ENCODE measurements at regions not wholly inside any gene's neighbourhood (a gene's known extent, or its start where the extent isn't known, plus 50 kb on each side); places are given as distances from the start of the nearest gene placed in this dataset.

- TF ChIP-seq, protein P1, sequence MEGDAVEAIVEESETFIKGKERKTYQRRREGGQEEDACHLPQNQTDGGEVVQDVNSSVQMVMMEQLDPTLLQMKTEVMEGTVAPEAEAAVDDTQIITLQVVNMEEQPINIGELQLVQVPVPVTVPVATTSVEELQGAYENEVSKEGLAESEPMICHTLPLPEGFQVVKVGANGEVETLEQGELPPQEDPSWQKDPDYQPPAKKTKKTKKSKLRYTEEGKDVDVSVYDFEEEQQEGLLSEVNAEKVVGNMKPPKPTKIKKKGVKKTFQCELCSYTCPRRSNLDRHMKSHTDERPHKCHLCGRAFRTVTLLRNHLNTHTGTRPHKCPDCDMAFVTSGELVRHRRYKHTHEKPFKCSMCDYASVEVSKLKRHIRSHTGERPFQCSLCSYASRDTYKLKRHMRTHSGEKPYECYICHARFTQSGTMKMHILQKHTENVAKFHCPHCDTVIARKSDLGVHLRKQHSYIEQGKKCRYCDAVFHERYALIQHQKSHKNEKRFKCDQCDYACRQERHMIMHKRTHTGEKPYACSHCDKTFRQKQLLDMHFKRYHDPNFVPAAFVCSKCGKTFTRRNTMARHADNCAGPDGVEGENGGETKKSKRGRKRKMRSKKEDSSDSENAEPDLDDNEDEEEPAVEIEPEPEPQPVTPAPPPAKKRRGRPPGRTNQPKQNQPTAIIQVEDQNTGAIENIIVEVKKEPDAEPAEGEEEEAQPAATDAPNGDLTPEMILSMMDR (IDR thresholded peaks at IDR 0.05; ENCODE audit: low read depth, low read length), result no peak
- no peak for TF ChIP-seq MYC (IDR thresholded peaks at IDR 0.05; ENCODE audit: low read depth, low read length)
- TF ChIP-seq POLR2A (IDR thresholded peaks at IDR 0.05; ENCODE audit: extremely low read depth, insufficient read length), result no peak
- no peak for TF ChIP-seq MAX (IDR thresholded peaks at IDR 0.05; ENCODE audit: low read depth, low read length)
These were observed 929.4 kb upstream of the PIK3C3 start for GRCh38 chr18:41025666-41026065.
